Uterus (tissue), 2 donors: ENCODE measurements at regions not wholly inside any gene's neighbourhood (a gene's known extent, or its start where the extent isn't known, plus 50 kb on each side); places are given as distances from the start of the nearest gene placed in this dataset.

Source experiments
- POLR2A ChIP-seq, 2 donors: fragments of 450-650 bp; IDR thresholded peaks; one replicate each; pipeline ENCODE4 v1.6.1; 2016; ENCODE audit warnings: antibody characterized with exemption in 2 of 2, mild to moderate bottlenecking in 1 of 2, moderate library complexity in 1 of 2
- TF ChIP-seq, protein P1 (sequence below), 4 experiments: fragments of 200-600 bp in 2 of 4; fragments of 450-650 bp in 2 of 4; sonication (generic) in 2 of 4; IDR thresholded peaks; one replicate each; pipeline ENCODE4 v1.5.1; 2016 to 2019; ENCODE audit warnings: antibody characterized with exemption in 4 of 4, mild to moderate bottlenecking in 2 of 4, moderate library complexity in 1 of 4

GRCh38 chr15:62607114-62607462 lies 435.5 kb upstream of the TPM1 start:
- TF ChIP-seq POLR2A (IDR thresholded peaks at IDR 0.05), result no peak
- TF ChIP-seq, protein P1, sequence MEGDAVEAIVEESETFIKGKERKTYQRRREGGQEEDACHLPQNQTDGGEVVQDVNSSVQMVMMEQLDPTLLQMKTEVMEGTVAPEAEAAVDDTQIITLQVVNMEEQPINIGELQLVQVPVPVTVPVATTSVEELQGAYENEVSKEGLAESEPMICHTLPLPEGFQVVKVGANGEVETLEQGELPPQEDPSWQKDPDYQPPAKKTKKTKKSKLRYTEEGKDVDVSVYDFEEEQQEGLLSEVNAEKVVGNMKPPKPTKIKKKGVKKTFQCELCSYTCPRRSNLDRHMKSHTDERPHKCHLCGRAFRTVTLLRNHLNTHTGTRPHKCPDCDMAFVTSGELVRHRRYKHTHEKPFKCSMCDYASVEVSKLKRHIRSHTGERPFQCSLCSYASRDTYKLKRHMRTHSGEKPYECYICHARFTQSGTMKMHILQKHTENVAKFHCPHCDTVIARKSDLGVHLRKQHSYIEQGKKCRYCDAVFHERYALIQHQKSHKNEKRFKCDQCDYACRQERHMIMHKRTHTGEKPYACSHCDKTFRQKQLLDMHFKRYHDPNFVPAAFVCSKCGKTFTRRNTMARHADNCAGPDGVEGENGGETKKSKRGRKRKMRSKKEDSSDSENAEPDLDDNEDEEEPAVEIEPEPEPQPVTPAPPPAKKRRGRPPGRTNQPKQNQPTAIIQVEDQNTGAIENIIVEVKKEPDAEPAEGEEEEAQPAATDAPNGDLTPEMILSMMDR (IDR thresholded peaks at IDR 0.05), result no peak
